CD4-positive, alpha-beta T cell treated with Interleukin-4 for 1 hour (primary cell): ENCODE measurements at regions not wholly inside any gene's neighbourhood (a gene's known extent, or its start where the extent isn't known, plus 50 kb on each side); places are given as distances from the start of the nearest gene placed in this dataset.

Experiments used
- DNase-seq, 2 donors: peaks; one replicate each; pipeline ENCODE4 v3.0.0-alpha.2; 2020 to 2022

DNA sequence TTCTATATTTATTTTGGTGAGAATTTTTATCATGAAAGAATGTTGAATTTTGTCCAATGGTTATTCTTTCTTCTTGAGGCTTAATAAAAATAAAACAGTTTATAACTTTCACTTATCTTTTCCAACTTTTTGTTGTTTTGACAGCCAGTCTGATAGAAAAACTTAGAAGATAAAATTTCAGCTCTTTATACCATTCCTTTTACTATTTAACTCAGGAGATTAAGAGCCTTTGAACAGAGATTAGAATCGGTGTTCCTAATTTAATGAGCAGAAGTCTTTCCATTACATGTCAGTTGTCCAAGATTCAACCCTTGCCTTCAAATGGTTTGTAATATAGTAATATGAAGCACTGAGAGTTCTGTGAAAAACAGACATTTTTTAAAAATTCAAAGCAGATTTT, 97.8 kb upstream of the SEC61G start:
- DNase-seq, result no peak

- no peak for DNase-seq
These were observed 98.3 kb upstream of the SEC61G start for GRCh38 chr7:54857294-54857693.

DNA sequence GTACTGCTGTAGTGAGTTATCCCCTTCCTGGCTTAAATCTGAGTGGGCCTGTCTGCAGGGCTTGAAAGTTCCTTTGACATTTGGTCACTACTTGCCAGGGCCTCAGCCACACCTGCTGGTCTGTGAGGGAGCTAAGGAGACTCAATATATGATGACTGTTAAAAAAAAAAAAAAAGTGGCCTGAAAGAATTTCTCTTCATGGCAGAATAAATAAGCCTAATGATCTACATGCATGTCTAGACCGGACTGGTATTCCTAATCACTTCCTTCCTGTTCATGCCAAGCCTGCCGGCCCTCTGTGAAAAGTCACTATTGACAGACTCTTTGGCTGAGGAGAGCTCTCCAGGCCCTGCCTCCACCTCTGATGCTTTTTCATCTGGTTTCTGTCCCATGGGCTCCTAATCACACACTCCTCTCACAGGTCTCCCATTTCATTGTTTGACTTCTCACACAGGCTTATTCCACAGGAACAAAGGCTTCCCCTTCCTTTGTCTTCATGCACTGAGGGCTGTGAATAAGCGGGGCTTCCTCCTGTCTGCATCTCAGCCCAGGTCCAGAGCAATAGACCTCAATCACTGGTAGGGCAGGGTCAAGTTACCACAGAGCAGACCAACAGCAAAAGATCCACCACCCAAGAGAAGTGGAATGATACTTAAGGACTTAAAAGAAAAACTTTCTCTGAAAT, 99.1 kb upstream of the SEC61G start:
- DNase-seq, result no peak

DNA sequence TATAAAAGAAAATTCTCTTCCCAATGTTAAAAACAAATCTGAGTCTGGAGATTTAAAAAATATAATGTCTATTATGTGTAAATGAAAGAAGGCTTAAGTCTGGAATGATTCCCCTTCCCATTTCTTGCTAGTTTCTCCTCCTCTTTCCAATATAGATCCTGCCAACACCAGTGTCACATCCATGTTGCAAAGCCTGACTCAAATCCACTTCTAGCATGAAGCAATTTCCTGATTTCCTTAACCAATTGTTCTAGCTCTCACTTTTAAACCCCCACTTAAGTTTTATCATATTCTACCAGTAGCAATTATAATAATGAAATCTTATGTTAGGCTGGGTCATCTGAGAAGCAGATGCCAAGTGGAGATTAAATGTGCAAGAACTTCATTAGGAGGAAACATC, 100.1 kb upstream of the SEC61G start:
- no peak for DNase-seq

DNA sequence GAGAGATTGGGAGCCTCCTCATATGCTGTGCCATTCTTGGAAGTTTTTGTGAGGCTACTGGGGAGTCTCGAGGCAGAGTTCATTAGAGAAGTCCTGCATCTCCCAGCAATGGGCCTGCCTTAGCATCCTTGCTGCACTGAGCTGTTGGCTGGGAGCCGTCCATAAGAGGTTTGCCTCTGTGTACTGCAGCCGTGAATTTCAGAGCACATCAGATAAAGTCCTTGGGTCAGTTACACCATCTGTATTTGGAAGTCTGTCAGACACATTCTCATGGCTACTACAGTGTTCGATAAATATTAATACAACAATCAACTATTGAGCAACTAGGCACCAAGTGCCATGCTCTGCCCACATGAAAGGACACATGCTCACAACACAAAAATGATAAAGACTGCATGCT, 100.5 kb upstream of the SEC61G start:
- DNase-seq, result no peak

DNA sequence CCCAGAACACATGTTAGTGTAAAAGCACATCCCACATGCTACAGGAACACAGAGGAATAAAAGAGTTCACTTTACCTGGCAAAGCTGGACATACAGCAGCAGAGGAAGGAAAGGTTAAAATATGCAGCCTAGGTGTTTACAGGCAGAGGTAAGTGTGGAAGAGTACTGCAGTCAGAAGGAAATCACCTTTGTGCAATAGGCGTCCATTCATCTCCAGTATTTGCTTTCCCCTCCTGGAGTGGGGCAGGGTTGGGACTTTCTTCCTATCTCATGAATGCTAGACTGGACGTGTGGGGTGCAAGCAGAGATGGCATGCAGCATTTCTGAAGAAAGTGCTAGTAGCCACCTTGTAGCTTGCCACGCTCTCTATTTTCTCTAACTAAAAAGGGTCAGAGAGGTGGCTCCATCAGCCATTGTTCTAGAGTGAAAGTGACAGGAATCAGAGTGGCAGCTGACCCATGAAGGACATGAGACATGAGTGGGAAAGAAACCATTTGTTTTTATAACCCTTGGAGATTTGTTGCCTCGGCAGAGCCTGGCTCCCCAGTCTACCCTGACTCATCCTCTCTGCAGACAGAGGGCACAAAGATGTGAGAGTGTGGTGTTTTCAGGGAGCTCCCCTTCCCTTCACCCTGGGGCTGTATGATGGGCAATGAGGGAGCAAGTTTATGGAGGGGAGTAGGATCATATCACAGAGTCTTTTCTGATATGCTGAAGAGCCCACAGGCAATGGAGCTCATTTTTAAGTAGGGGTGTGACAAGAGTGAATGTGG, 101.2 kb upstream of the SEC61G start:
- no peak for DNase-seq

GRCh38 chr7:54860843-54861242, 101.8 kb upstream of the SEC61G start:
- DNase-seq, result no peak

DNA sequence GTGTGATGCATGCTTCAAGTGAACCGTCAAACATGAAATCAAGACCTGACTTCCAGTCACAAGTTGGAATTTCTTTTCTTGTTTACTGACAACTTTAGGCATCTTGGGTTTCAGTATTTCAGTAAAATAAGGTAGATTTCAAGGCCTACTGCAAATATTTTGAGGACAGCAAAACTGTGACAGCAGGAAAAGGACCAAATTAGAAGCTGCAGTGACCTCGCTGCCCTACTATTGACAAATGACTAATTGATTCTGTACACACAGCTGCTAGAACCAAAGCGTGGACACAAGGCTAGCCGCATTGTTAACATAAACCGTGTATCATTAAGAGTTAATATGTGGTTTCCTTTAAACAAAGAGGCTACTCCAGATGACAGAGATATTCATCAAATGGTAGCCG, 105.7 kb upstream of the SEC61G start:
- DNase-seq, result no peak

DNA sequence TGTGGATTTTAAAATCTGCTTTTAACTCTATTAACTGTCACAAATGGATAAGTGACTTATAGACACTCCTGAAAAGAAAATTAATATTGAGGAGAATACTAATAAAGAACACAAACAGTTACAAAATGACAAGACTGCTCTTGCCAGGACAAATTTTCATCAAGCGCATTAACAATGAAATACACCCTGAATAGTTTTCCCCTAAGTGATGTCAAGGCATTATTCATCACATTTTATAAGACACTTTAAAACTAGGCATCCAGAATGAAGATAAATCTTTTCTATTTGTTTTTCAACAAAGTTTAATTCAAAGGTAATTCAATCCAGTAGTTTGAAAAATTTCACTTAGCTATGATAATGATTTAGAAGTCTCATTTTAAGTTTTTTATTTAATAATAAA, 110.5 kb upstream of the SEC61G start:
- no peak for DNase-seq

DNA sequence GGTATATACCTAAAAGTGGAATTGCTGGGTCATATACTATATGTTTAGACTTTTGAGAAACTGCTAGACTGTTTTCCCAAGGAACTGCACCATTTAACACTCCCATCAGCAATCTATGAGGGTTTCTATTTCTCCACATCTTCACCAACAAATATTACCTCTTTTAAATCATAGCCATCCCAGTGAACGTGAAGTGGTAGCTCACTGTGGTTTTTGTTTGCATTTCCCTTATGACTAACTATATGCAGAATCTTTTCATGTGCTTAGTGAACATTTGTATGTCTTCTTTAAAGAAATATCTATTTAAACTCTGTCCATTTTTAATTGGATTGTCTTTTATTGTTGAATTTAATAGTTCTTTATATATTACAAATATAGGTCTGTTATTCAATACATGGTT, 115.8 kb upstream of the SEC61G start:
- no peak for DNase-seq

GRCh38 chr7:54877683-54878082, 118.7 kb upstream of the SEC61G start:
- DNase-seq, result no peak

DNA sequence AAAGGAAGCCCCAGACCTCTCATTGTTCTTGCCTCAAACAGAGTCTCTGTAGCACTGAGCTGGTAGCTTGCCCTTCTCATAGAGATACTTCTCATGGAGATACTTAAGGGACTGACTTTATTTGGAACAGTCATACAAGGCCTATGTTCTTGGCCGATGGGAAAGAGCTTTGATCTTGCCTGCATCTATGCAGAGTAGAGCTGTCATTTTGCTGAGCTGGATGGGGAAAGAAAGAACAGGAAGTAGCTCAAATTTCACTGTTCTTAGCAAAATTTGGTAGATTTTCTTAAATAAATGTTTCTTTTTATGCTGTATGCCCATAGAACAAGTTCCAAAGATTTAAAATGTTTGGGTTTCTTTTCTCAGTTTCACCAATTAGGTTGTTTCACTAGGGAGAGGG, 119.3 kb upstream of the SEC61G start:
- DNase-seq, result no peak

DNA sequence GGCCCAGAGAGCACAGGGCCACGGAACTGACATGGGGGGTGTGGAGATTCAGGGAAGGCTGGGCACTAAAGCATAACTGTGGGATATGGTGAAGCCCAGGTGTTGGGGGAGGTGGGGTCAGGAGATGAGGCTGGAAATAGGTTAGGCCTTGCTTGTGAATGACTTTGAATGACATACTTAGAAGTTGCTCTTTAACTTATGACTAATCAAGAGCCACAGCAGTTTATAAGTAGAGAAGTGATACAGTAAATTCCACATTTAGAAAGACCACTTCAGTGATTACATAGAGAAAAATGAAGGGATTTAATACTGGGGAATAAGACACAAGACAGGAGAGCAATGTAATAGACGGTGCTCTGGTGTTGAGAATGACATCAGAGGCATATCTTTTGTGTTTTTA, 120.8 kb upstream of the SEC61G start:
- no peak for DNase-seq

- DNase-seq, result no peak
These were observed 121.4 kb upstream of the SEC61G start for GRCh38 chr7:54880326-54880989.

- no peak for DNase-seq
These were observed 123.0 kb upstream of the SEC61G start for GRCh38 chr7:54881816-54882520.

- no peak for DNase-seq
These were observed 123.7 kb upstream of the SEC61G start for GRCh38 chr7:54882694-54883093.

DNA sequence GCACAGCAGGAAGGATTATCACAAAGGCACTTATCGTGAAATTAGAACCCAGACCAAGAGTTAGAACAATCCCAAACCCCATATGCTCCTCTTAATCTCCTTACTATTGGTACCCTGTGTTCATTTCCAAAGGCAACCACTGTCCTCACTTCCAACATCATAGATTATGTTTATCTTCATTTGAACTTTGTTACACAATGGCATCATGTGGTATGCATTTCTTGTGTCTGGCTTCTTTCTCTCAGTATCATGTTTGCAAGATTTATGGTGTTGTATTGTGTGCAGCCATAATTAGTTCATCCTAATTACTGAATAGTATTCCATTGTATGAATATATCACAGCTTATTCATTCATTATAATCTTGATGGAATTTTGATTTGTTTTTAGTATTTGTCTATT, 124.6 kb upstream of the SEC61G start:
- no peak for DNase-seq

DNA sequence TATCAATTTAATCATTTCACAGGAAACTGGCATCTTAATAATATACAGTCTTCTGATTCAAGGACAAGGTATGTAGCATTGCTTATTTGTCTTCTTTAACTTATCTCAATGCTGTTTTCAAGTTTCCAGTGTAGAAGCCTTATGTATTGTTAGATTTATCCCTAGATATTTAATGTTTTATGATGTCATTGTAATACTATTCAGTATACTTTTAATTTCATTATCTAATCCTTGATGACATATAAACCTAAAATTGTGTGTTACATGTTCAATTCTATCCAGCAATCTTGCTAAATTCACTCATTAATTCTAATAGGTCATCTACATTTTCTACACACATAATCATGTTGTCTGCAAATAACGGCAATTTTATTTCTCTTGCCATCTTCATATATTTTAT, 126.3 kb upstream of the SEC61G start:
- DNase-seq, result no peak

GRCh38 chr7:54888067-54888733, 129.2 kb upstream of the SEC61G start:
- DNase-seq, result no peak

GRCh38 chr7:54888734-54889082, 129.7 kb upstream of the SEC61G start:
- DNase-seq, result no peak

DNA sequence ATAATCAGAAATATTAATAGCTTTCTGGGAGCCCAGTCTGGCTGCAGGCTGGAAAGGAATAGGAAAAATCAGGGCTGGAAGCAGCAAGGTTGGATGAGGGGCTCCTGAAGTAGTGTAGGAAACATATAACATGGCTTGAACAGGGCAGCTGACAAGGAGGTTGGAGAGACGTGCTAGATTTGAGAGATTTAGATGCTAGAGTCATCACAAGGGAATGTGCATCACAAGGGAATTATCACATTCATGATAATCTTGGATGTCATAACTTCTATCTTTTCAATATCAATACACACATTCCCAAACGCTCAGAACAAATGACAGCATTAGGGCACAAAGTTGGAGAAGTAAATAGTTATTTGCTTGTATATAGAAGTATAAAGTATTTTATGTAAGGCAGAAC, 120.9 kb upstream of the EGFR start:
- DNase-seq, result no peak

DNA sequence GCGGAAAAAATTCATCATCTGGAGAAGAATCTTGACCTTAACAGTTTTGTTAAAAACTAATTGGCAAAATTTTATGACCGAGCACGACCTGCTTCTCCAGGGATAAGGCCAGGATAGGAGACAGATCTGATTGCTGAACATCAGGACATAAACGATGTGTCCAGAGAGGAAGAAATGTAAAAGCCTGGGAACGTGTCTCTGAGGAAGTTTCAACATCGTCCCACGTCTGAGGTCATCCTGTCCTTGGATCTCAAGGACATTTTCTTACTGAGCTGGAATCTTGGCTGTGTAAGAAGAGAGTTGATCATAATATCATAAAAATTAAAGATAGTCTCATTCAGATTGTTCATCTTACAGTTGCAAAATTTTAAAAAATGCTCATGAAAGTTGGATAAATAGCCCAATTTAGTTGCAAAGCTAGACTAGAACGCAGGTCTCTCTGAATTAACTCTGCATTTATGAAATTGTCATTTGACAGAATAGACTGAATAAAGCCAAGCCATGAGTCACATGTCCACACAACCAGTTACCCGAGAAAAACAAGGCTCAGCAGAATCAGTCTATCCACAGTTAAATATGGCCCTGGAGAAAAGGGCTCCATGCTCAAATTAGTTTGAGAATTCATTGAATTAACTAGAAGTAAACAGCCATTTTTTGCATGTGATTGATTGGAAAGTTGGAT, 120.0 kb upstream of the EGFR start:
- DNase-seq, result no peak

- DNase-seq, result no peak
These were observed 117.0 kb upstream of the EGFR start for GRCh38 chr7:54901840-54902239.
